SH-SY5Y (cell line): ENCODE measurements at regions not wholly inside any gene's neighbourhood (a gene's known extent, or its start where the extent isn't known, plus 50 kb on each side); places are given as distances from the start of the nearest gene placed in this dataset.

Experiments used
- GATA2 ChIP-seq: IDR thresholded peaks from 2 replicates; pipeline ENCODE4 v1.6.1; 2011; ENCODE audit warnings: mild to moderate bottlenecking, low read depth, low read length
- GATA3 ChIP-seq: IDR thresholded peaks from 2 replicates; pipeline ENCODE4 v1.6.1; 2011; ENCODE audit warnings: low read depth, mild to moderate bottlenecking, low read length, moderate library complexity

GRCh38 chr3:2036076-2036475 is 62.6 kb upstream of the CNTN4 start:
- TF ChIP-seq GATA2 (no peak), GATA3 (no peak)

- TF ChIP-seq GATA2 = no peak
- TF ChIP-seq GATA3 = no peak
Measured at GRCh38 chr3:2041931-2042330, 56.7 kb upstream of the CNTN4 start.
